ENCODE measurements at regions not wholly inside any gene's neighbourhood (a gene's known extent, or its start where the extent isn't known, plus 50 kb on each side); places are given as distances from the start of the nearest gene placed in this dataset.

GRCh38 chr1:65584399-65584798 is 163.9 kb downstream of the LEPR start:
- TF ChIP-seq HDGF (IDR thresholded peaks at IDR 0.05; ENCODE audit: borderline replicate concordance) (no peak), ZNF384 (IDR thresholded peaks at IDR 0.05) (no peak), L3MBTL2 (conservative IDR thresholded peaks at IDR 0.05) (no peak), FOXM1 (IDR thresholded peaks at IDR 0.05; ENCODE audit: borderline replicate concordance) (no peak), SP1 (IDR thresholded peaks at IDR 0.05) (no peak), PKNOX1 (IDR thresholded peaks at IDR 0.05) (no peak), CTBP1 (IDR thresholded peaks at IDR 0.05; ENCODE audit: borderline replicate concordance) (no peak), TARDBP (IDR thresholded peaks at IDR 0.05) (no peak), ELF4 (IDR thresholded peaks at IDR 0.05) (no peak), BHLHE40 (IDR thresholded peaks at IDR 0.05; ENCODE audit: borderline replicate concordance) (no peak), FOXK2 (IDR thresholded peaks at IDR 0.05) (no peak), NFRKB (IDR thresholded peaks at IDR 0.05) (no peak)

Measured in HEK293T (cell line).